ENCODE measurements at regions not wholly inside any gene's neighbourhood (a gene's known extent, or its start where the extent isn't known, plus 50 kb on each side); places are given as distances from the start of the nearest gene placed in this dataset.

GRCh38 chr10:105974803-105975456 lies 1189.6 kb downstream of the SORCS1 start:
- TF ChIP-seq CTCF (IDR thresholded peaks at IDR 0.05) = peak in 5 of 7 experiments; percentile 38 to 68 (median 53)
- TF ChIP-seq POLR2A (IDR thresholded peaks at IDR 0.05) = no peak
- no peak for TF ChIP-seq POLR2AphosphoS5 (IDR thresholded peaks at IDR 0.05)
